GM18867 (cell line): ENCODE measurements at regions not wholly inside any gene's neighbourhood (a gene's known extent, or its start where the extent isn't known, plus 50 kb on each side); places are given as distances from the start of the nearest gene placed in this dataset.

Experiments used
- ATAC-seq: cut with Tn5 transposase; IDR thresholded peaks from one replicate; pipeline ENCODE4 v1.9.1; 2021; ENCODE audit warnings: mild to moderate bottlenecking, moderate library complexity; ENCODE audit not compliant: unreplicated experiment

GRCh38 chr5:103433211-103433610 is 129.4 kb downstream of the NUDT12 start:
- no peak for ATAC-seq

GRCh38 chr5:103428923-103429322 is 133.7 kb downstream of the NUDT12 start:
- peak; percentile 91 for ATAC-seq

- ATAC-seq: peak; percentile 54
Measured at GRCh38 chr5:103428411-103428871, 134.1 kb downstream of the NUDT12 start.

- ATAC-seq: no peak
Measured at GRCh38 chr5:103427326-103427725, 135.3 kb downstream of the NUDT12 start.

GRCh38 chr5:103425686-103426454 is 136.7 kb downstream of the NUDT12 start:
- ATAC-seq: no peak

GRCh38 chr5:103424453-103425205 is 138.0 kb downstream of the NUDT12 start:
- ATAC-seq: no peak

GRCh38 chr5:103424026-103424425 is 138.6 kb downstream of the NUDT12 start:
- no peak for ATAC-seq

GRCh38 chr5:103422756-103423155 is 139.8 kb downstream of the NUDT12 start:
- no peak for ATAC-seq

- ATAC-seq: no peak
Measured at GRCh38 chr5:103414604-103415003, 148.0 kb downstream of the NUDT12 start.

- no peak for ATAC-seq
Measured at GRCh38 chr5:103411711-103412110, 150.9 kb downstream of the NUDT12 start.

- peak; percentile 100 for ATAC-seq
Measured at GRCh38 chr5:103410172-103410571, 151.6 kb downstream of the MACIR start.

- ATAC-seq: no peak
Measured at GRCh38 chr5:103409013-103409670, 150.6 kb downstream of the MACIR start.

- peak; percentile 47 for ATAC-seq
Measured at GRCh38 chr5:103408408-103408807, 149.8 kb downstream of the MACIR start.

GRCh38 chr5:103407402-103407801 is 148.8 kb downstream of the MACIR start:
- ATAC-seq: no peak

GRCh38 chr5:103404483-103404882 is 145.9 kb downstream of the MACIR start:
- no peak for ATAC-seq

- no peak for ATAC-seq
Measured at GRCh38 chr5:103402851-103403250, 144.3 kb downstream of the MACIR start.

GRCh38 chr5:103397739-103398581 is 139.4 kb downstream of the MACIR start:
- ATAC-seq: no peak

- no peak for ATAC-seq
Measured at GRCh38 chr5:103394676-103395075, 136.1 kb downstream of the MACIR start.

GRCh38 chr5:103393101-103393754 is 134.7 kb downstream of the MACIR start:
- no peak for ATAC-seq

GRCh38 chr5:103391659-103392058 is 133.1 kb downstream of the MACIR start:
- ATAC-seq: no peak
